Erythroblast (primary cell): ENCODE measurements at regions not wholly inside any gene's neighbourhood (a gene's known extent, or its start where the extent isn't known, plus 50 kb on each side); places are given as distances from the start of the nearest gene placed in this dataset.

ENCODE experiments used
- GATA1 ChIP-seq: IDR thresholded peaks from 2 replicates; pipeline ENCODE4 v1.6.1; 2011; ENCODE audit warnings: low read depth, mild to moderate bottlenecking, control low read depth, low read length, moderate library complexity
- POLR2A ChIP-seq: IDR thresholded peaks from 2 replicates; pipeline ENCODE4 v1.6.1; 2011; ENCODE audit warnings: mild to moderate bottlenecking, low read length

- no peak for TF ChIP-seq POLR2A
- no peak for TF ChIP-seq GATA1
These were observed 72.4 kb upstream of the TMEM45B start for GRCh38 chr11:129743112-129743815.
